Gastrocnemius medialis (tissue), 4 donors: ENCODE measurements at regions not wholly inside any gene's neighbourhood (a gene's known extent, or its start where the extent isn't known, plus 50 kb on each side); places are given as distances from the start of the nearest gene placed in this dataset.

Experiments
- ATAC-seq, 2 donors: fragments of 150-250 bp; one replicate each; pipeline ENCODE4 v1.9.1; 2016
- DNase-seq, 2 donors: peaks; one replicate each; pipeline ENCODE4 v3.0.0-alpha.2; 2019
- H3K27ac ChIP-seq, 4 donors: fragments of 200-600 bp; sonication (generic); 1 replicate in 1 of 4; 2 replicates in 3 of 4; pipeline ENCODE4 v1.5.1; 2016 to 2018; ENCODE audit warnings: mild to moderate bottlenecking in 2 of 4, moderate library complexity in 1 of 4
- H3K27me3 ChIP-seq, 3 donors: fragments of 200-600 bp; sonication (generic) in 2 of 3; 1 replicate in 1 of 3; 2 replicates in 2 of 3; pipeline versions ENCODE4 v1.5.1 to v1.6.0; 2016 to 2019; ENCODE audit warnings: mild to moderate bottlenecking in 1 of 3, moderate library complexity in 1 of 3
- H3K36me3 ChIP-seq, 2 donors: fragments of 200-600 bp; sonication (generic) in 1 of 2; one replicate each; pipeline ENCODE4 v1.5.1; 2017 to 2018
- H3K4me1 ChIP-seq, 2 donors: fragments of 200-600 bp; sonication (generic) in 1 of 2; one replicate each; pipeline ENCODE4 v1.5.1; 2016 to 2017; ENCODE audit warnings: mild to moderate bottlenecking in 2 of 2
- H3K4me3 ChIP-seq, 4 donors: fragments of 200-600 bp; sonication (generic) in 3 of 4; 1 replicate in 1 of 4; 2 replicates in 3 of 4; pipeline ENCODE4 v1.5.1; 2016 to 2019; ENCODE audit warnings: mild to moderate bottlenecking in 2 of 4
- H3K9me3 ChIP-seq, 3 donors: fragments of 200-600 bp; sonication (generic) in 2 of 3; 1 replicate in 1 of 3; 2 replicates in 2 of 3; pipeline ENCODE4 v1.5.1; 2016 to 2019
- POLR2A ChIP-seq, 2 donors: fragments of 450-650 bp; IDR thresholded peaks; one replicate each; pipeline ENCODE4 v1.6.1; 2017; ENCODE audit warnings: antibody characterized with exemption in 2 of 2, mild to moderate bottlenecking in 2 of 2, moderate library complexity in 2 of 2
- in situ Hi-C, 4 donors: fragments of 200-750 bp; cut with MboI; loops; one replicate each; pipeline versions ENCODE4 v1.15.0 to v1.8.0; 2017; ENCODE audit warnings: low sequenced_read_pairs in 4 of 4
- intact Hi-C: fragments of 100-400 bp; cut with DNase I; formaldehyde crosslinking; loops from one replicate; pipeline ENCODE4 v1.15.1; 2023; ENCODE audit warnings: low total_unique reads
- TF ChIP-seq, protein P1 (sequence below), 5 experiments: fragments of 450-650 bp in 3 of 5; fragments of 200-600 bp in 2 of 5; sonication (generic) in 2 of 5; IDR thresholded peaks in 4 of 5; conservative IDR thresholded peaks in 1 of 5; 1 replicate in 4 of 5; 2 replicates in 1 of 5; pipeline ENCODE4 v1.5.1; 2016 to 2019; ENCODE audit warnings: antibody characterized with exemption in 5 of 5, mild to moderate bottlenecking in 3 of 5, moderate library complexity in 3 of 5

DNA sequence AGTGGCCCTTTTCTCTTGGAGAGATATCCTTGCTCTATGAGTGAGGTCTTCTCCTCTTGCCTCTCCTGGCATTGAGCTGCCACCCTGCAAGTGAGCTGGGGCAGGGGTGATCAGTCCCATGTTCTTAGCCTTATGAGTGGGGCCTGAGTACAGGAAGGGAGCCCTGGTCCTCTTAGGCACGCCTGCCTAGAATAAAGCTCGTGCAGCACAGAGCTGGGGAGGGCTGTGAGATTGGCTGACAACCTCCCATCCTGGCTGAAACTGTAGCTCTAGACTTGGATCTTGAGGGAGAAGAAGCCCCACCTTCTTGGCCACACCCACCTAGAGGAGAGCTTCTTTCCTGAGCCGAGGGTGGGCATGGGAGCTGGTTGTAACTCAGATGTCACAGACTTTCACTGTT, 305.0 kb upstream of the ZNF32 start:
- no peak for DNase-seq
- in situ Hi-C loops: no loop called here

DNA sequence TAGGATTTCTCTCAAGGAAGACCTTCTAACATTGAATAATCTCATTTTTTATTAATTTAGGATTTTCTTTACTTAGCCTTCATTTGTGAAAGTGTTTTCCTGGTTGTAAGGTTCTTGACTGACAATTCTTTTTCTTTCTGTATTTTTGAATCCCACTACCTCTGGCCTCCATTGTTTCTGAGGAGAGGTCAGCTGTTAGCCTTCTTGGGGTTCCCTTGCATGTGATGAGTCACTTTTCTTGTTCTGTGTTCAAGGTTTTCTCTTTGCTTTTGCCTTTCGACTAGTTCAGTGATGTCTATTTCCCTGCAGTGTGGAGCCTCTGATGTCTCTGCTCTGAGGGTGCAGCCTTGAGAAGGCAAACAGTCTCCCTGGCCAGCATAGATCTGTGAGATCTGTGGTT, 304.1 kb upstream of the ZNF32 start:
- H3K4me3 ChIP-seq: no peak overlapping the region
- intact Hi-C loops: no loop called here
- no peaks in the 10 kb centered on the region for H3K4me1 ChIP-seq
- H3K9me3 ChIP-seq: no peaks in the 10 kb centered on the region
- ATAC-seq (no peak), DNase-seq (no peak)
- TF ChIP-seq POLR2A (IDR thresholded peaks at IDR 0.05): no peak
- TF ChIP-seq, protein P1, sequence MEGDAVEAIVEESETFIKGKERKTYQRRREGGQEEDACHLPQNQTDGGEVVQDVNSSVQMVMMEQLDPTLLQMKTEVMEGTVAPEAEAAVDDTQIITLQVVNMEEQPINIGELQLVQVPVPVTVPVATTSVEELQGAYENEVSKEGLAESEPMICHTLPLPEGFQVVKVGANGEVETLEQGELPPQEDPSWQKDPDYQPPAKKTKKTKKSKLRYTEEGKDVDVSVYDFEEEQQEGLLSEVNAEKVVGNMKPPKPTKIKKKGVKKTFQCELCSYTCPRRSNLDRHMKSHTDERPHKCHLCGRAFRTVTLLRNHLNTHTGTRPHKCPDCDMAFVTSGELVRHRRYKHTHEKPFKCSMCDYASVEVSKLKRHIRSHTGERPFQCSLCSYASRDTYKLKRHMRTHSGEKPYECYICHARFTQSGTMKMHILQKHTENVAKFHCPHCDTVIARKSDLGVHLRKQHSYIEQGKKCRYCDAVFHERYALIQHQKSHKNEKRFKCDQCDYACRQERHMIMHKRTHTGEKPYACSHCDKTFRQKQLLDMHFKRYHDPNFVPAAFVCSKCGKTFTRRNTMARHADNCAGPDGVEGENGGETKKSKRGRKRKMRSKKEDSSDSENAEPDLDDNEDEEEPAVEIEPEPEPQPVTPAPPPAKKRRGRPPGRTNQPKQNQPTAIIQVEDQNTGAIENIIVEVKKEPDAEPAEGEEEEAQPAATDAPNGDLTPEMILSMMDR (IDR thresholded peaks at IDR 0.05 in 4 of 5, conservative IDR thresholded peaks at IDR 0.05 in 1 of 5): no peak
- in situ Hi-C loops: no loop called here
- H3K36me3 ChIP-seq: no peaks in the 10 kb centered on the region
- H3K27me3 ChIP-seq: no peaks in the 10 kb centered on the region
- no peak overlapping the region for H3K27ac ChIP-seq

More for the DNA sequence above, 305.0 kb upstream of the ZNF32 start:
- ATAC-seq: no peak
- no peaks in the 10 kb centered on the region for H3K27me3 ChIP-seq
- no peaks in the 10 kb centered on the region for H3K36me3 ChIP-seq
- H3K27ac ChIP-seq: no peak overlapping the region
- H3K9me3 ChIP-seq: no peaks in the 10 kb centered on the region
- intact Hi-C loops: no loop called here
- no peaks in the 10 kb centered on the region for H3K4me1 ChIP-seq
- no peak for TF ChIP-seq POLR2A (IDR thresholded peaks at IDR 0.05)
- TF ChIP-seq, protein P1 (IDR thresholded peaks at IDR 0.05 in 4 of 5, conservative IDR thresholded peaks at IDR 0.05 in 1 of 5): no peak
- no peak overlapping the region for H3K4me3 ChIP-seq

DNA sequence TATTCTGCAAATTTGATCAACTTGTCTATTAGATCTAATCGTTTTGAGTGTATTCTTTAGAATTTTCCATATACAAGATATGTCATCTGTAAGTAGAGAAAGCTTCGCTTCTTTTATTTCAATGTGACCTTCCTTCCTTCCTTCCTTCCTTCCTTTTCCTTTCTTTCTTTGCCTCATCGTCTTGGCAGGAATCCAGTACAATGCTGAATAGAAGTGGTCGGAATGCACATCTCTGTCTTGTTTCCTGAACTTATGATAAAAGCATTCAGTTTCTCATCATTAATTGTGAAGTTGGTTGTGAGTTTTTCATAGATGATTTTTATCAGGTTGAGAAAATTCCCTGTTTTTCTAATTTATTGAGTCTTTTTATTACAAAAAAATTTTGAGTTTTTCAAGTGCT, 300.7 kb upstream of the ZNF32 start:
- Histone ChIP-seq H3K27me3 (no peaks in the 10 kb centered on the region), H3K4me1 (no peaks in the 10 kb centered on the region), H3K9me3 (no peaks in the 10 kb centered on the region), H3K36me3 (no peaks in the 10 kb centered on the region), H3K4me3 (no peak overlapping the region), H3K27ac (no peak overlapping the region)
- intact Hi-C loops: no loop called here
- DNase-seq: no peak
- in situ Hi-C loops: no loop called here
- ATAC-seq: no peak
- TF ChIP-seq POLR2A (IDR thresholded peaks at IDR 0.05): no peak
- TF ChIP-seq, protein P1 (IDR thresholded peaks at IDR 0.05 in 4 of 5, conservative IDR thresholded peaks at IDR 0.05 in 1 of 5): no peak

DNA sequence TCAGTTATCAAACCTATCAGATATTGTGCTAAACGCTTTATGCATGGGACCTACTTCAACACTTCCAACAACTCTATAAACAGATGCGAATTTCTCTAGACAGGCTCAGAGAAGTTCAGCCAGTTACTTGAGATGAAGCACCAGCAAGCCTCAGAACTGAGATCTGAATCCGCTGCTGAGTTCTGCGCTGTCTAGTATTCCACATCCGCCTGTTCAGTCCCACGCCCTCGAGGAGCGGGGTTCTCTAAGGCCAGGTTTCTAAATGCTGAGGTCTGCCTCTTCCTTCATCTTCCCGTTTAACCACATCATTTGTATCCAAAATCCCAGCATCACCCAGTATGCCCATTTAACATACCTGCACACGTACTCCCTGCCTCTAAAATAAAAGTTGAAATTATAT, 297.8 kb upstream of the ZNF32 start:
- no peak overlapping the region for H3K4me3 ChIP-seq
- no peaks in the 10 kb centered on the region for H3K27me3 ChIP-seq
- H3K4me1 ChIP-seq: no peaks in the 10 kb centered on the region
- no peaks in the 10 kb centered on the region for H3K36me3 ChIP-seq
- DNase-seq (no peak), ATAC-seq (no peak)
- H3K9me3 ChIP-seq: no peaks in the 10 kb centered on the region
- TF ChIP-seq, protein P1 (IDR thresholded peaks at IDR 0.05 in 4 of 5, conservative IDR thresholded peaks at IDR 0.05 in 1 of 5): no peak
- no peak for TF ChIP-seq POLR2A (IDR thresholded peaks at IDR 0.05)
- H3K27ac ChIP-seq: no peak overlapping the region
- intact Hi-C loops (no loop called here), in situ Hi-C loops (no loop called here)

DNA sequence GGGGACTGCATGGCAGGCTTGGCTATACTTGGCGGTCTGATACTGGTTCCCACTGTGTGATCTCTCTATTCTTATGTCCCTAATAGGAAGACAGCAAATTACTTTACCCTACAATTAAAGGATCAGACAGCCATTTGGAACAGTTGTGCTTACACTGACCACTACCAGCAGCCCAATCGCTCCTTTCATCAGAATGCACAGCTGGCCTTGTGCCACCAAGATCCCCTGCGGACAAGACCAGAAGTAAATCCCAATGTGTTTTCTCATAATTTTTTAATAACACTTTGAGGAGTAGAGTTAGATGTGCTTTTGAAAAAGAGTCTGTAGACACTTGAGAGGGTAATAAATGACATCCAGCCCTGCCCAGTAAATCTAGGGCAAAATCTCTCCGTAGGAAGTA, 297.2 kb upstream of the ZNF32 start:
- Histone ChIP-seq H3K4me1 (peaks cover 0 to 2% of the 10 kb centered on the region in 2 donors), H3K27me3 (no peaks in the 10 kb centered on the region), H3K36me3 (no peaks in the 10 kb centered on the region), H3K4me3 (no peak overlapping the region), H3K9me3 (no peaks in the 10 kb centered on the region), H3K27ac (no peak overlapping the region)
- ATAC-seq (no peak), DNase-seq (no peak)
- TF ChIP-seq POLR2A (IDR thresholded peaks at IDR 0.05): no peak
- TF ChIP-seq, protein P1 (IDR thresholded peaks at IDR 0.05 in 4 of 5, conservative IDR thresholded peaks at IDR 0.05 in 1 of 5): no peak
- intact Hi-C loops (no loop called here), in situ Hi-C loops (no loop called here)
